Adipocyte (in vitro differentiated cells): ENCODE measurements at regions not wholly inside any gene's neighbourhood (a gene's known extent, or its start where the extent isn't known, plus 50 kb on each side); places are given as distances from the start of the nearest gene placed in this dataset.
A peak's percentile ranks its signal among the peaks of the same experiment; 100 is the strongest.

Source experiments
- DNase-seq: peaks from one replicate; pipeline ENCODE4 v3.0.0-alpha.2; 2015; ENCODE audit warnings: low read depth
- H3K27me3 ChIP-seq: replicated peaks from 2 replicates; pipeline ENCODE4 v1.7.0; 2013; ENCODE audit warnings: mild to moderate bottlenecking, low read length, moderate library complexity; ENCODE audit not compliant: control insufficient read depth, insufficient read depth
- H3K36me3 ChIP-seq: 2 replicates; pipeline ENCODE4 v1.7.0; 2013; ENCODE audit warnings: low read length, mild to moderate bottlenecking, moderate library complexity; ENCODE audit not compliant: control insufficient read depth, insufficient read depth, severe bottlenecking
- H3K4me1 ChIP-seq: 2 replicates; pipeline ENCODE4 v1.7.0; 2013; ENCODE audit warnings: mild to moderate bottlenecking, low read length, moderate library complexity; ENCODE audit not compliant: control insufficient read depth, insufficient read depth
- H3K4me3 ChIP-seq: 2 replicates; pipeline ENCODE4 v1.7.0; 2013; ENCODE audit warnings: mild to moderate bottlenecking, low read length, moderate library complexity
- H3K9ac ChIP-seq: 2 replicates; pipeline ENCODE4 v1.7.0; 2013; ENCODE audit warnings: mild to moderate bottlenecking, low read length, moderate library complexity
- H3K9me3 ChIP-seq: 2 replicates; pipeline ENCODE4 v1.7.0; 2013; ENCODE audit warnings: mild to moderate bottlenecking, low read length, moderate library complexity; ENCODE audit not compliant: control insufficient read depth

DNA sequence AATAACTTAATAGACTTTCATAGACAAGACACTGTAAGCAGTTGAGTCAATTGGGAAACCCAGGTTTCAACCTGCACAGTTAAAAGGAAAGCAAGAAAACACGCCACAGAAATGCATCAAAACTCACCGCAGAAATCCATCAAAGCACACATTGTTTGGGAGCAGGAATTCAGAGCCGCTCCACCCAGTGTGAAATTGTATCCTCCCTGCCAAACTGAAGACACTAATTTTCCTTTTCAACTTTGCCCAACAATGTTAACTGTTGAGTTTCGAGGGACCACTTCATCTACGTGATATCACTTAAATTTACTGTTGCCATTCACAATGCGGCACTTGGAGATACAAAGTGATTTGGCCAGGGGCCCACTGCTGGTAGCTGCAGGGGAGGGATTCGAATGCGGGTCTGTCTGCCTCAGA is 92.7 kb downstream of the DACT2 start:
- no peaks in the 10 kb centered on the region for H3K36me3 ChIP-seq
- H3K9me3 ChIP-seq = no peaks in the 10 kb centered on the region
- no peak for DNase-seq
- H3K4me3 ChIP-seq = no peak overlapping the region
- H3K9ac ChIP-seq = no peak overlapping the region
- peaks cover 11% of the 10 kb centered on the region for H3K4me1 ChIP-seq
- peaks cover 22% of the 10 kb centered on the region for H3K27me3 ChIP-seq

DNA sequence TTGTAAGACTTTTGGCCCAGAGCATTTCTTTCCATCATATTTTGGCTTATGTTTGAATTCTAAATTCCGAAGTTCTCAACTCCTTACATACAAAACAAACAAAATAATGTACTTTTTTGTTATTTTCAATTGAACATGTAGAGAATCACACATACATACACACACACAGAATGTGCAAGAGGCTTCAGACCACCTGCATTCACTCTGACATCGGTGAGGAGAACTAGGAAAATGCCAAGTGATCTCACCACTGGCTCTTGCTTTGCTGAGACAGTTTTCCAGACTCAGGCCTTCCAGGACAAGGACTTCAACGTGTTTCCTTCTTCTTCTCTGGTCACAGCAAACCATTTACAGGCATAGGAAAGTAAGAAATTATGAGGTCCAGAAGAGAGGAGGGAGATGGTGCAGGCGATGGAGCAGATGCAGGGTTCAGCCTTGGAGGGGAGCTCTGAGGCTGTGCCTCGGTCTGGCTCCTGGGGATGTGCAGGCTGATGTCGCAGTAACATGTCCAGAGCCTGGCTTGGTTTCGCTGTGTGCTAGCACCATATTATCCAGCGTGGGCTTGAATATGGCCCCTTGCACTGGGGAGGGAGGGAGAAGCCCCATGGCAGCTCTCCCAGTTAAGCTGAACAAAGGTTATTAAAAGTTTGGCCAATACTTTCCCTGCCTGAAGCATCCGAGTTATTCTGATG is 93.4 kb downstream of the DACT2 start:
- no peaks in the 10 kb centered on the region for H3K9me3 ChIP-seq
- peaks cover 11% of the 10 kb centered on the region for H3K4me1 ChIP-seq
- DNase-seq = no peak
- H3K4me3 ChIP-seq = no peak overlapping the region
- H3K9ac ChIP-seq = no peak overlapping the region
- no peaks in the 10 kb centered on the region for H3K36me3 ChIP-seq
- H3K27me3 ChIP-seq = peaks cover 22% of the 10 kb centered on the region

DNA sequence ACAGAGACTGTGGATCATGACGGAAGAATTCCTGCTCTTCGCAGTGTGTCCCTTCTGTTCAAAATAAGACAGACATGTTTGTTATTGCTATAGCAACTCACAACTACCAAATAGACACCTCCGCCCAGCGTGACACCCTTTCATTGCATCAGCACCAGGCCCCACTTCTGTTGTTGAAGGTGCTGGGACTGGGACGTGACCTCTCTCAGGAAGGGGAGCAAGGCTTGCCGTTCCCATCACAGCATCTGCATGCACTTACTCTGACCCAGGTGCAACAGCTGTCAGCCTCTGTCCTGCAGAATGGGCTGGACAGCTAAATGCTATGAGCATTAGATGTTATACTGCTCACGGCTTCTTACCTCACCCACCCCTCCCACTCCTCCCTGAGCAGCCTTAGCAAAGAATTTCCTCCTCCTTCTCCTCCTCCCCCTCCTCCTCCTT is 94.1 kb downstream of the DACT2 start:
- Histone ChIP-seq H3K27me3 (peaks cover 17% of the 10 kb centered on the region), H3K4me3 (no peak overlapping the region), H3K9me3 (no peaks in the 10 kb centered on the region), H3K4me1 (peaks cover 11% of the 10 kb centered on the region), H3K36me3 (no peaks in the 10 kb centered on the region), H3K9ac (no peak overlapping the region)
- no peak for DNase-seq

DNA sequence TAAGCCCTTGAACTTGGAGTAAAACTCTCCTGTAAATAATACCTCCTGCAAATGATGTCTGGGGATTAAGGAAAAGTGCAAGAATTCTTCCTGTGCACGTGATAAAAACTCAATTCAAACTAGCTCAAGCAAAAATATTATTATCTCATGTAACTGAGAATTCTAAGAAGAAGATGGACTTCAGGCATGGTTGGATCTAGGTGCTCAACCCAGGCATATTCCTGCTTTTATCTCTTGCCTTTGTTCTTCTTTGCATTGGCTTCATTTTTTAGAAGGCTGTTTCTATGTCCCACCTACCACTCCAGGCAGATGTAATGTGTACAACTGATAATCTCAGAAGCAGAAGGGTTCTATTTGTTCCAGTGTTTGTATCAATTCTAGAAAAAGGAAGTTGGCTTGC is 95.8 kb downstream of the DACT2 start:
- peaks cover 15% of the 10 kb centered on the region for H3K27me3 ChIP-seq
- H3K9ac ChIP-seq = no peak overlapping the region
- peaks cover 20% of the 10 kb centered on the region for H3K4me1 ChIP-seq
- H3K9me3 ChIP-seq = no peaks in the 10 kb centered on the region
- H3K36me3 ChIP-seq = no peaks in the 10 kb centered on the region
- no peak for DNase-seq
- no peak overlapping the region for H3K4me3 ChIP-seq

DNA sequence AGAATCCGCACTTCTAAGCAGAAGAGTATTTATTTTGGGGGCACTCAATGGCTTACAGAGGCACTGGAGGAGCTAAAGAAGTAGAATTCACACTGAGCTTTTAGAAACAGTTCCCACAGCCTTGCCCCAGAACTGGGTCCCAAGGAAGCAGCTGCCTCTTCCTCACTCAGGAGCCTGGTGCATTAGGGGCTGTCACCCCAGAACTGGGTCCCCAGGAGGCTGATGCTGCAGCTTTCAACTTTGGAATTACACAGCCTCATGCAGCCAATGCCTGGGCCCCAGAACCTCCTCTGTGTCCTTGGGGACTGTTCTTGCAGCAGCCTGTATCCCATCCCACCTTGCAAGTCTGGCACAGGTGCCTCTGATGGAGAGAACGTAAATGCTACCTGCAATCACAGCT is 96.4 kb downstream of the DACT2 start:
- H3K9me3 ChIP-seq = no peaks in the 10 kb centered on the region
- no peaks in the 10 kb centered on the region for H3K36me3 ChIP-seq
- peaks cover 13% of the 10 kb centered on the region for H3K27me3 ChIP-seq
- H3K4me1 ChIP-seq = peaks cover 26% of the 10 kb centered on the region
- DNase-seq = no peak
- no peak overlapping the region for H3K4me3 ChIP-seq
- H3K9ac ChIP-seq = no peak overlapping the region

DNA sequence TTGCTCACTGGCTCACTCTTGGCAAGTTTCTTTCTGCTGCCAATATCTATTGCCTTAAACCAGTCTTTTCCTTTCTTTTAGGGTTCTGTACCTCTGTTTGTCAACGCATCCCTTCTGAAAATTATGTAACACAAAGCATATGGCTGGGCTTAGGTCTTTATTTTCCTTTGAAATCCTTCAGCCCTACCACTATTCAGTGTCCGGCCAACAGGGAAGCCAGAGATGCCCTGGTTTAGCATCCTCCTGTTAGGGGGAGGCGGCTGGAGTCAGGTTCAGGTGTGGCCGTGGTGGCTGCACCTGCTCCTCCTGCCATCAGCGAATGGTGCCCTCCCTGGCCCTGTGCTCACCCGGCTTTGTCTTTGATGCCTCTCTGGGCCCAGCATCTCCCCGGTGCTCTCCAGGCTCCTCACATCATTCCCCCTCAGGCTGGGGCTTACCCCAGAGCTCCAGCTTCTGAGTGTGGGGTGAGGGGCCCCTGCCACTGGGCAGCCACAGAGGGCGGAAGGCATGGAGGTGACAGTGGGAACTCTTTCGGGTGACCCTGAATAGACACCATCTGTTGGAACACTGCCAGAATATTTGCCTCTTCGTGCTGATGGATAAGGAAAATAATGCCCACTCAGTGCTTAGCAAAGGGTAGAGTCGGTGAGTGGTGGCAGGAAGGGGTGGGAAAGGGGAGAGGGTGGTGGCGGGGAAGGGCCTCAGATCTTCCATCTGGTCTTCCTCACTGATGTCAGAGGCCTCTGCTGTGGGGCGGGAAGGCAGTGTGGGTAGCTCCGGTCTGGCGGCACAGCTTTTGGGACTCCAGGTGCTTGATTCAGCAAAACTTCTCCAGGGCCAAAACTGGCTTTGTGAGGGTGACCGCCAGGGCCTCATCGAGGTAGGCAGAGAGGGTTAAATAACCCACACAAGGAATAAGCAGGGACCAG is 97.2 kb downstream of the DACT2 start:
- no peaks in the 10 kb centered on the region for H3K36me3 ChIP-seq
- H3K4me1 ChIP-seq = peaks cover 28% of the 10 kb centered on the region
- H3K27me3 ChIP-seq = peaks cover 13% of the 10 kb centered on the region
- H3K4me3 ChIP-seq = no peak overlapping the region
- H3K9me3 ChIP-seq = no peaks in the 10 kb centered on the region
- no peak overlapping the region for H3K9ac ChIP-seq
- no peak for DNase-seq

DNA sequence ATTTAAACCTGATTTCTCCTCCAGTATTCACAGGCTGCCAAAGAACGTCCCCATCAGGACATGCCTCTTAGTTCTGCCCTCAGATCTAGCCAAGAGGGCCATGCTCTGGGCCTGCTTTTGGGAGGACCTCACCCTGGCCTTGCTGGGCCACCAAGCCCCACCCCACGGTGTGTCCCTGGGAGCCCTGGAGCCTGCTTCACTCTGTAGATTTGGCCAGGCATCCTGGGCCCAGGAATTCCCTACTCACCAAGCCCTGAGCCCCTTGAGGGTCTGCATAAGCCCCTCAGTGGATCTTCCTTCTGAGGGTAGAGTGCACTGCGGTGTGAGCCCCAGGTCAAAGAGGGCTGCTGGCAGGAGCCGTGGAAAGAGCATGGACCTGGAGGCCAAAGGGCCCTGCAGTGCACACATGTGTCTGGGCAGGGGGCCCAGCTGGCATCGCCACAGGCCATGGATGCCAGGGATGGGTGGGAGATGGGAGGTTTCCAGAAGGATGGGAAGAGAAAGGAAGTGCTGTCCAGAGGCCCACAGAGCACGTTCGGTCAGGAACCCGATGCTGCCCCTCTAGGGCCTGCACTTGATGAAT is 98.0 kb downstream of the DACT2 start:
- Histone ChIP-seq H3K27me3 (peaks cover 13% of the 10 kb centered on the region), H3K9ac (no peak overlapping the region), H3K9me3 (no peaks in the 10 kb centered on the region), H3K4me3 (no peak overlapping the region), H3K36me3 (no peaks in the 10 kb centered on the region), H3K4me1 (peaks cover 22% of the 10 kb centered on the region)
- no peak for DNase-seq

DNA sequence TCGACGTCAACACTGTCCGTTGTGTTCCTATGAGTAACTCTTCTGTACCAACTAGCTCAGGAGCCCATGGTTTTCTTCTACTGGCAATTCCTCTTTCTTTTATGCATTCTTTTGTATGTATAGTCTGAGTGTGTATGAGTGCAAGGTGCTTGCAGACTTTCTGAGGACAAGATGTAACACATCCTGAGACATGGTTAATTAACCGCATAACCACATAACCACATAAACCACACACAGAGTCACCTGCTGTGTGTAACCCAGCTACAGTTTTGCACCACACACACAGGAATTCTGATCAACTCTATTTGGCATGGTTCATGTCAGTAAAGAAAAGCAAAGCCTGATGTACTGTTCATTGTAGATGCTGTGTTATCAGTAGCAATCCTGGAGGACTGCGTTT is 98.6 kb downstream of the DACT2 start:
- Histone ChIP-seq H3K27me3 (peaks cover 9% of the 10 kb centered on the region), H3K4me1 (peaks cover 17% of the 10 kb centered on the region), H3K9ac (no peak overlapping the region), H3K4me3 (no peak overlapping the region), H3K36me3 (no peaks in the 10 kb centered on the region), H3K9me3 (no peaks in the 10 kb centered on the region)
- DNase-seq = no peak

DNA sequence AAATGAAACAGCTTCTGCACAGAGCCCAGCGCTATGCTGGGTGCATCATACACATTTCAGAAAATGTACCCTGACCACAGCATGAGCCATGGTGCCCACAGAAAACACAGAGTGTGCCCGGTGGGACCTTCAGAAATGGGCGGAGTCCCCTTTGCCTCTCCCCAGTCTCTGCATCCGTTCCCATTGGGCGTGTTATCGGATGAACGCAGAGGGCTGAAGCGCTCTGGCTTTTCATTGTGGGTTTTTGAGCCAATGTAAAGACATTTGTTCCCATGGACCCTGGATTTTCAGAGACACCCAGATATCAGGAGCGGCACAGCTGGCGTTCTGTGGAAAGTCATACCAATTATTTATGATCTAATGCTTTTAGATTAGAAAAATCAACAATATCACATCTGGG is 99.8 kb downstream of the DACT2 start:
- H3K27me3 ChIP-seq = peaks cover 9% of the 10 kb centered on the region
- no peak overlapping the region for H3K9ac ChIP-seq
- peaks cover 17% of the 10 kb centered on the region for H3K4me1 ChIP-seq
- H3K36me3 ChIP-seq = no peaks in the 10 kb centered on the region
- H3K4me3 ChIP-seq = no peak overlapping the region
- no peak for DNase-seq
- H3K9me3 ChIP-seq = no peaks in the 10 kb centered on the region

DNA sequence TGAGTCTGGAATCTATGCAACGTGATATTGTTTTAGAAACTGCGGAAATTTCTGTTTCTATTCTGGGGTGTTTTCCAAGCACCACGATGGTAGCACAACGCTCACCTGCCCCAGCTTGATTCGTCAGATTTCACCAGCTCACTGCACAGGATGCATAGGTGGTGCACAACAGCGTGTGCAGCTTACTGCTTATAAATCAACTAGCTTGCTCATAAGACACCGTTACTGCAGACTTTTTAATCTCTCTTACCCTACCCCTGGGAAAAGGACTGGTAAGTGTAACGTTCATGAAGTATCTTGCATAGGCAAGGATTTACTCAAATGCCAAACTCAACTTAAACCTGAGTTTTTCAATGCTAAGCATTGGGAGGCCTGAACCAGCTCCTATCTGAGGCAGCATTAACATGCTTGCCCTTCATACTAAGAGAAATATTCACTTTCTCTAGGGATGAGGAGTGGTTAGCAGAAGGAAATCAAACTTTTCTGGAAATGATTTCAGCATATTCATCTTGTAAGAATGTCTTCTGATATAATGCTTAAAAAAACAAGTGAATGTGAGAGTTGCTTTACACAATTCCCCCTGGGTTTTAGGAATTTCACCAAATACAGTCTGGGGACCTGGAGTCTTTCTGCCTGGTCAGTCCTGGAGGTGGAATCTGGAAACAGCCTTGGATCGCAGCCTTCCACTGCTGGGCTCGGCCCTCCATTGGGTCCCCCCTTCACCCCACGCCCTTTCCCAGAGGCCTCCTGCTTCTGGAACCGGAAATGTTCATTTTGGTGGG is 100.6 kb downstream of the DACT2 start:
- peak; percentile 0 for DNase-seq
- Histone ChIP-seq H3K4me3 (peak overlapping the region; percentile 7), H3K27me3 (peaks cover 3% of the 10 kb centered on the region), H3K4me1 (peaks cover 17% of the 10 kb centered on the region), H3K36me3 (no peaks in the 10 kb centered on the region), H3K9ac (peak overlapping the region; percentile 28), H3K9me3 (no peaks in the 10 kb centered on the region)
